GM19328 (cell line): ENCODE measurements at regions not wholly inside any gene's neighbourhood (a gene's known extent, or its start where the extent isn't known, plus 50 kb on each side); places are given as distances from the start of the nearest gene placed in this dataset.

Experiments
- ATAC-seq: cut with Tn5 transposase; IDR thresholded peaks from one replicate; pipeline ENCODE4 v1.9.1; 2021; ENCODE audit warnings: mild to moderate bottlenecking, moderate library complexity; ENCODE audit not compliant: unreplicated experiment

- ATAC-seq, result no peak
These were observed 238.2 kb upstream of the MYT1L start for GRCh38 chr2:2569306-2569705.

DNA sequence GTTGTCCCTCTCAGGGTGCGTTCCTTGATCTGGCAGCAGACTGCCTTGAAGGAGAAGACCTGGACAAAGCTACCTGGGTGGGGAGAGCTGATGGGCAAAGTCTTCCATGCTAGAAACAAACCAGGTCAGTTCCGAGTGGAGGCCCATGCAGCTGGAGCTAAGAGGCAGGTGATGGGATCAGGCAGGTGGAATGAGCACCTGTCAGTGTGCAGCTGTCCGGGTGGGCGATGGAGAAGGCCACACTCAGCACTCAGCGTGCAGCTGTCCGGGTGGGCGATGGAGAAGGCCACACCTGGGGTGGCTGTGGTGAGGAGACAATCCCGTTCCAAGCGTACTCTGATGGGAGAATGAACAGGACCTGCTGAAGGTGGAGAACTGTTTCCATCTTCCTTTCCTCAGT lies 237.3 kb upstream of the MYT1L start:
- no peak for ATAC-seq

DNA sequence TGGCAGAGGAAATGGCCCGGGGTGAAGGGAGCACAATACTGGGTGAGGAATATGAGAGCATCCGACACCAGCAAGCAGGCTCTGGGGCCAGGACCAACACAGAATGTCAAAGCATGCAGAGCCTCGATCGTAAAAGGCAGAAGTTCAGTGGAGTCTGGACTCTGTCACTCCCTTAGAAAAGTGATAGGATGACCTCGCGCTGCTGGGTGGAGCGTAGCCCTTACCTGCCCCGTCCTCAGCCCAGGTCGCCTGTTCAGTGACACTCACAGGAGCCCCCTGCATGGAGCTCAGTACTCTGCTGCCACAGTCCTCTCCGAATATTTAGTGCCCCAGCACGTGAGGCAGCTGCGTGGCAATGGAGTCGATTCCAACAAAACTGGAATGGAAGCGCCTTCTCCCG lies 236.7 kb upstream of the MYT1L start:
- ATAC-seq, result no peak

DNA sequence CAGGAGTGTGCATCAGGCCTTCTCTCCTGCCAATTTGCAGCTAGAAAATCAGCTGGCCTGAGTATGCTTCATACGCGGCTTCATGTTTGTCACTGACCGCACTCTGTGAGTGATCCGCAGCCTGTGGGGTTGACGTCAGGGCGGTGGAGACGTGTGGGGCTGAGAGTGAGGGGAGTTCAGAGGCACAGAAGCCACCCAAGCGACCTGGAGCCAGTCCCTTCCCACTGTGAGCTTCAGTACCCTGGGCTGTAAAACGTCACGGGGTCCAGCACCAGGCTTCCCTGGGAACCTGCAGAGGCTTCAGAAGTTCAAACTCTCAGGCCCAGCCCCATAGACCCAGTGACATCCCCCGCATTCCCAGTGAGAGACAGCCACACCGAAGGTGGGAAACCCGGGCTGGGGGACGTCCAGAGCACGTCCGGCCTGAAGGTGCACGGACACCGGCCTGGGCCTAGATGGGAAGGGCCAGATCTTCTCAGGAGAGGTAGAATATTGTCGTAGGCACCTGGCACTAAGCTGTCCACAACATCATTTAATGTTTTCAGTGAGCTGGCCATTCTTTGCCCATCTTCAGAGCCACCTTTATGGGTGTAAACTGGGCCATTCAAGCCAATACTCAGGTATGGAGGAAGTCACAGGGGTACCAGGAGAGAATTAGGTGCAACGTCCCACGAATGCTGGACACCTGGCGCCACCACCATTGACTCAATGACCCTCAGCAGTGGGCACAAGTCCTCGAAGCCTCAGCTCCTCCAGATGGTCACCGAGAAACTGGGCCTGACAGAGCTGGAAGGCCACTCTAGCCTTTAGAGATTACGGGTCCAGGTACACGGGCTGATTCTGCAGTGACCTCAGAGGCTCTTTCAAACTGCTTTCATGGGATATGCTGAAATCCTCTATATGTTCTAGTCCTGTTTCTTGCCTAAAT lies 235.6 kb upstream of the MYT1L start:
- no peak for ATAC-seq

GRCh38 chr2:2565671-2566070 lies 234.6 kb upstream of the MYT1L start:
- no peak for ATAC-seq

DNA sequence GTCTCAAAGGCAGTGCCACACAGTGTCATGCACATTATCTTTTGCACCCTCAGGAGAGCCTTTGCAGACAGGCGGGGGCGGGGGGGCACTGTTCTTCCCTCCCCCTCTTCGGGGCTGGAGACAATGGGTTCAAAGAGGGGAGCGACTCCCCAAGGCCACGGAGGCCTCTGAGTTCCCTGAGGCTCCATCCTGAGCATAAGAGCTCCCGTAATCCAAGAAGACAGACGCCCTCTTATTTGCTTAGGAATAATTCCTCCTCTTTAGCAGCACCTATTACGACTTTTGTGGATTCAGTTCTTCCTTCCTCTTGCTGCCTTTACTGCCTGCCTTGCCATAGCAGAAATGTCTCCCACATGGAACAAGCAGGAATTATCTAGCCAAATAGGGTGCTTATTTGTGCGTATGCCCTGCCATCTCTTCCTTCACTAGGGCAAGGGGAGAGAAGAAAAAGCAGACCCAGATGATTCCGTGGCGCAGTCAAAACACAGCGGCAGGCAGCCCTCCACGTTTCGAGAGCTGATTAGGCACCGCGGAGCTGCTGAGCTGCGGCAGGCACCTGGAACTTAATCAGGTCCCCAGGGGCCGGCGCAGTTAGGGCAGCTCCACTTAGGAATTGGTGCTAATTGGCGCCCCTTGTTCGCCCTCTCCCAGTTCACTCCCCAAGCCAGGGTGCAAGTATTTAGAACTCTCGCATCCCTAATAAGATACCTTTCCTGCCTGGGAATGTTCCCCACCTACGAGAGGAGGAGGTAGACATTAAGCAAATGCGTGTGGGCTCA lies 233.4 kb upstream of the MYT1L start:
- ATAC-seq, result no peak

DNA sequence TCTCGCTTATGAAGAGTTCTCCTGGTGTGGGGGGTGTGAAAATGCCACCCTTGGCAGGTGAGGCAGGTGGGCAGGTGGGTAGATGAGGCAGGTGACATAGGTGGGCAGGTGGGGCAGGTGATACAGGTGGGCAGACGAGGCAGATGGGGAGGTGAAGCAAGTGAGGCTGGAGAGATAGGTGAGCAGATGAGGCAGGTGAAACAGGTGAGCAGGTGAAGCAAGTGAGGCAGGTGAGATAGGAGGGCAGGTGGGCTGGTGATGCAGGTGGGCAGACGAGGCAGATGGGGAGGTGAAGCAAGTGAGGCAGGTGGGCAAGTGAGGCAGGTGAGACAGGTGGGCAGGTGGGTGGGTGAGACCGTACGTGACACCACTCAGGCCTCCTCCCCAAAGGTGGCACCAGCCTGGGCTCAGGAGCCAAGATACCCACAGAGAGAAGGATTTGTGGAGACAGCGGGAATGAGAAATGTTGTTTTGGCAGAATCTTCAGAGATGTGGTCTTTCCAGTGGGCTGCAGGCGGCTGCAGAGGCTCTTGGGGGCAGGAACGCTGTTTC lies 232.3 kb upstream of the MYT1L start:
- no peak for ATAC-seq

- ATAC-seq, result no peak
These were observed 231.8 kb upstream of the MYT1L start for GRCh38 chr2:2562867-2563266.

- no peak for ATAC-seq
These were observed 230.4 kb upstream of the MYT1L start for GRCh38 chr2:2561346-2562095.

DNA sequence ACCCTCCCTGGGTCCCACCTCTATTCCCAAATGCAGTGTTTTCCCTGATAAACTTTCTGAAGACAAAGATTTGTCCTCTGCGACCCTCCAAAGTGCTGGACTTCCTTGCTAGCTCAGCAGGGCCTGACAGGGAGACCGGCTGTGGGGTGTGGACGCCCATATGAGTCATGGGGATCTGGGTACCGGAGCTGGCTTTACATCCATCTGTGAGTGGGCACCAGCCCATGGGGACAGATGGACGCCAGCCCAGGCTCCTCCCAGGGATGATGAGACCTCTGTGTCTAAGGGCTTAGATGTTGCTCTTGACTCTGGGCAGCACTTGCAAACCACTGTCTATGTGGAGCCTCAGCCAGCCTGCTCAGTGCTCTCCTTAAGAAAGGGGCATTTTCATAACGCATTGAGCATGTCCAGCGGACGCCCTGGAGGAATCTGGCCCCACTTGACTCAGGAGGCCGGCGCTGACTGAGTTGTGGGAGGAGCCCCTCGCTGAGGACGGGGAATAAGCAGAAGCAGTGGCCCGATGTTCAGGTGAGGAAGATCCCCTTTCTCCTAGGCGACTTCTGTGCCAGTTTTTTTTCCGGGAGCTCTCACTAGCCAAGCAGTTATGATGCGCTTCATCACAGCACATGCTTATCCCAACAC lies 229.4 kb upstream of the MYT1L start:
- no peak for ATAC-seq

DNA sequence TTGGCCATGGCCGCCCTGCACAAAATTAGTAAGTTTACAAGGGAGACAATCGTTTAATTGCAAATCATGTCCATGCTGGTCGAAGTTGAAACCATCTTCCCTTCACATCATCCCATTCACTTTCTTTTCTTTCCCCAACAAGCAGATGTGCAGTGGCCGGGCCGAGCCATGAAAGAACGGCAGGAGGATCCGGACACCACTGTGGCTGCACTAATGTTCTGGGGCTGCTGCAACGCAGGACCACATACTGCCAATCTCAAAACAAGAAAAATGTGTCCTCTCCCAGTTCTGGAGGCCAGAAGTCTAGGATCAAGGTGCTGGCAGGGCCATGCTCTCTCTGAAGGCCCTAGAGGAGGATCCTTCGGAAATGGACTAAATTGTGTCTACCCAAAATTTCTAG lies 227.4 kb upstream of the MYT1L start:
- no peak for ATAC-seq

- no peak for ATAC-seq
These were observed 226.4 kb upstream of the MYT1L start for GRCh38 chr2:2557475-2557874.

DNA sequence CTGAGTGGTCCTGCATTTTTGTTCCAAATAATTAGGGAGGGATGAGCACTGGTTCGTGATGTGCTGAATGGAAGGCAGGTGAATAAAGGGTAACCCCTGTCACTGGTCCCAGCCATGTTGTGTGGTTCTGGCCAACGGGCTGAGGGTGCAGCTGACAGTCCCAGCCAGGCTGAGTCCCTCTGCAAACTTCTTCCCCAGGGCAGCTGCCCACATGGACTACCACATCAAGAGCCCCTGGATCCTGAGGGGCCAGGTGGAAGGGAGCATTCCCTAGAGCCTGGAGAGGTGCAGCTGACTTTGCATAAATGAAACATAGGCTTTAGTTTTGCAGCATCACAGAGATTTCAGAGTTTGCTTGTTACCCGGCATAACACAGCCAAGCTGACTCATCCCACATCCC lies 219.8 kb upstream of the MYT1L start:
- no peak for ATAC-seq

GRCh38 chr2:2547911-2548310 lies 216.8 kb upstream of the MYT1L start:
- ATAC-seq, result no peak

- ATAC-seq, result no peak
These were observed 216.4 kb upstream of the MYT1L start for GRCh38 chr2:2547451-2547850.

- no peak for ATAC-seq
These were observed 215.0 kb upstream of the MYT1L start for GRCh38 chr2:2546046-2546445.

GRCh38 chr2:2542966-2543611 lies 212.0 kb upstream of the MYT1L start:
- no peak for ATAC-seq

DNA sequence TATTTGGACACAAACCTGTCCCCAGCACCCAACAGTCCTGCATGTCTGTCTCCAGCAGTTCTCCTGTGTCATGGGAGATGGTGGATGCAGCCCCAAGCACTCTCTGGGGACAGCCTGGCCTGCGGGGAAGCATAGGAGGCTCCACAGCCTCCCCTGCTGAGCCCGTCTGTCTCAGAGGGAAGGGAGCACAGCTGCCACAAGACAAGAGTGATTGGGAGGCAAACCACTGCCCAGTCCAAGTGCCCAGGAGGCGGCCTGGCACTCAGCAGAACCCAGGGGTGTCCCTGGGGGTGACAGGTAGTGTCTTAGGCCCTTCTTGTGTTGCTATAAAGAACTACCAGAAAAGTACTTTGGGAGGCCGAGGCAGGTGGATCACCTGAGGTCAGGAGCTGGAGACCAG lies 211.2 kb upstream of the MYT1L start:
- no peak for ATAC-seq

- ATAC-seq, result no peak
These were observed 209.3 kb upstream of the MYT1L start for GRCh38 chr2:2540406-2540805.

DNA sequence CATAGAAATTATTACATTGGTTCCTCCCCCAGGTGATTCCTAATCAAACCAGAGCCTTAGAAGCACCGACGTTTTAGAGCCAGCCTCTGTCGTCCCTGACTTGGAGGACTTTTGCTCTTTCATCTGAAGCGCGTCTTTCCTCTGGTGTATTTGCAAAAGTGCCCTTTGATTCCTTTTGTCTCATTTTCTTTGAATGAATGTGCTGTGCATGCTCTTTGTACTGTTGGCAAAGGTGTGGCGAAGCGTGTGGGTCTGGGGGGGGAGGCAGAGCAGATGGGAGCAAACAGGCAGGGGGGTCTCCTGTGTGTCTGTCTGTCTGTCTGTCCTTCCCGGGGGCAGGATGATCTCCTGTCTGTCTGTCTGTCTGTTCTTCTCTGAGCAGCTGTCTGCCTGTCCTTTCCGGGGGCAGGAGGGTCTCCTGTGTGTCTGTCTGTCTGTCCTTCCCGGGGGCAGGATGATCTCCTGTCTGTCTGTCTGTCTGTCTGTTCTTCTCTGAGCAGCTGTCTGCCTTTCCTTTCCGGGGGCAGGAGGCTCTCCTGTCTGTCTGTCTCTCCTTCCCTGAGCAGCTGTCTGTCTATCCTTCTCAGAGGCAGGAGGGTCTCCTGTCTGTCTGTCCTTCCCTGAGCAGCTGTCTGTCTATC lies 205.5 kb upstream of the MYT1L start:
- ATAC-seq, result no peak
